NCI-H2227 treated with DMSO at 0.1 percent for 48 hours (cell line): ENCODE measurements at regions not wholly inside any gene's neighbourhood (a gene's known extent, or its start where the extent isn't known, plus 50 kb on each side); places are given as distances from the start of the nearest gene placed in this dataset.
A peak's percentile ranks its signal among the peaks of the same experiment; 100 is the strongest.

Experiments used
- DNase-seq: peaks from one replicate; lab custom pipeline; 2025; lab: John Stamatoyannopoulos, UW

DNA sequence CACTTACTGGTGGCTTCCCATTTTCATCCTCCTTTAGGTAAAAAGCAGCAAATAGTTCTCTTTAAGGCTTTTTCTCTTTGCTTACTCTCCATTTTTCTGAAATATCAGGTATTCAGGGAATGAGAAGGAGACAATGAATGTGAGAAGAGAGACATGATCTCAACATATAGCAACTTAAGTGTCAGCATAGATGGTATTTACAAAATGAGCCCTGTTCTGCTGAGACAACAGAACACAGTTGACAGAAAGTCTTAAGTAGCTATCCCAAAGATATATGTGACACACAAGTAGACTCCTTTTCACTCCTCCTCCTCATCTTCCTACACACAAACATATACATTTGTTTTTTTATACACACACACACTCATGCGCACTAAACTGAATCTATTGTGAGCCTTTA, 649.3 kb upstream of the WWC1 start:
- no peak for DNase-seq

- DNase-seq: no peak
These were observed 648.5 kb upstream of the WWC1 start for GRCh38 chr5:167642779-167643517.

- DNase-seq: no peak
These were observed 647.7 kb upstream of the WWC1 start for GRCh38 chr5:167643631-167644280.

DNA sequence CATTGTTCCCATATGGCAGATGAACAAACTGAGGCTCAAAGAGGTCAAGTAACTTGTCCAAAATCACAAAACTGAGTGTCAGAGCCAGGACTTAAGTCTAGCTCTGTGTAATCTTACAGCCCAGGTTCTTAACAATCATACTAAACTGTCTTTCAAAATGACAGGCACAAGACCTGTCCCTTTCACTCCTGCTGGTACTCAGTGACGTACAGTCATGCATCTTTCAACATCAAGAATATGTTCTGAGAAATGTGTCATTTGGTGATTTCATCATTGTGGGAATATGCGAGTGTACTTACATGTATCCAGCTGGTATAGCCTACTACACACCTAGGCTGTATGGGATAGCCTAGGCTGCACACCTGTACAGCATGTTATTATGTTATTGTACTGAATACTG, 646.8 kb upstream of the WWC1 start:
- no peak for DNase-seq

DNA sequence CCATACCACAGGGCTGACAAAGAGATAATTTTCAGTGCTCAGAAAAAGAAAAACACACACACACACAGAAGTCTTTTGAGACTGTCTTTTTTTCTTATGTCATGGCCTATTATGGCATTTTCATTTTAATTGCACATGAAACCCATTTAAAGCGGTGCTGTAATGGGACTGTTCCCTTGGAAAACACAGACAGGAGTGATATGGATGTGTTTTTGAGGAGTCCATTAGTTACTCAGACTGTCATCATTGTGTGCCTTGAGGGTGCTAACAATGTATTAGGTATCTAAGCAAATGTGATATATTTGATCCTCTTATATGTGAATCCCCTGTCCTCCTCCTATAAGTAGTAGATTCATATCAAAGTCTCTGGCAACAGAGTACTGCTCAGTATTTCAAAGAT, 642.0 kb upstream of the WWC1 start:
- DNase-seq: no peak

- DNase-seq: no peak
These were observed 638.8 kb upstream of the WWC1 start for GRCh38 chr5:167652690-167653089.

GRCh38 chr5:167653645-167654106, 637.8 kb upstream of the WWC1 start:
- no peak for DNase-seq

GRCh38 chr5:167657016-167657415, 634.4 kb upstream of the WWC1 start:
- no peak for DNase-seq

- DNase-seq: no peak
These were observed 632.6 kb upstream of the WWC1 start for GRCh38 chr5:167658889-167659288.

GRCh38 chr5:167661605-167662004, 629.8 kb upstream of the WWC1 start:
- no peak for DNase-seq

DNA sequence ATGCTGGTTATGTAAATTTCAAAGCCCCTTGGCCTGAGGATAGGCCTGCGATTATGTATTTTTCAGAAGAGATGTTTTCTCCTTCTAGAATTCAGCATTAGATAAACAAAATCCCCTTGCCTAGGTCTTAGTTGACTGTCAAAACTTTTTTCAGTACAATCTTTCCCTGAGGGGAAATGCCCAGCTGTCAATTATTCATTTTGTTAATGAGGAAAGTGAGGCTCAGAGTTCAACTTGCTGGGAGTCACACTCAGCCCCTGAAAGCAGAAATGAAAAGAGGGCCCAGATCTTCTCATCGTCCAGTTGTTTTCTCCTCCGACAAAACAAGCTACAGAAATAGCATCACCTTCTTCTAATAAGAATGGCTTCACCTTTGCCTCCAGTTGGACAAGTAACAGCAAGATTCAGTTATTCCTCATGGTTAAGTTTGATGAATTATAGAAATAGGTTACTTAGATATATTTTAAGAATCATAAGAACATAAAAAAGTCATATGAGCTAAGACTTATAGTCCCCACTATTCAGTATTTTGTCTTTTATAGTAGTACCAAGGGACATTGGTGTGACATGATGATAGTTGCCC, 627.1 kb upstream of the WWC1 start:
- DNase-seq: no peak

- no peak for DNase-seq
These were observed 625.5 kb upstream of the WWC1 start for GRCh38 chr5:167665841-167666375.

GRCh38 chr5:167671176-167671575, 620.3 kb upstream of the WWC1 start:
- DNase-seq: no peak

- DNase-seq: no peak
These were observed 617.5 kb upstream of the WWC1 start for GRCh38 chr5:167673942-167674341.

DNA sequence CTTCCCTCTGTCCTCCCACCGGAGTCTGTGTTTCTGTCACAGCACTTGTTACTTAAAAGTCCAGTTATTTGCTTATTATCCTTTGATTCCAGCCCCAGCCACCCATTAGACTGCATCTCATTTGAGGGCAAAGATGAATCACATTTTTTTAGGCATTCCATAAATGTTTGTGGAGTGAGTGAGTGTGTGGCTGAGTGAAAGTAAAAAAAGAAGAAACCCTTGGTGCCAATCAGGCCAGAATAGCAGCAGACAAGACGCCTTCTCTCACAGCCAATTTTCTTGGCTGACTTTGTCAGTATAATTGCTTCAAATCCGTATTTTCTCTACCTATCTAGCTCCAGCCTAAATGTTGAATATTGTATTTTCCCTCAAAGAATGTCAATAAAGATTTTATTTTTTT, 613.0 kb upstream of the WWC1 start:
- no peak for DNase-seq

DNA sequence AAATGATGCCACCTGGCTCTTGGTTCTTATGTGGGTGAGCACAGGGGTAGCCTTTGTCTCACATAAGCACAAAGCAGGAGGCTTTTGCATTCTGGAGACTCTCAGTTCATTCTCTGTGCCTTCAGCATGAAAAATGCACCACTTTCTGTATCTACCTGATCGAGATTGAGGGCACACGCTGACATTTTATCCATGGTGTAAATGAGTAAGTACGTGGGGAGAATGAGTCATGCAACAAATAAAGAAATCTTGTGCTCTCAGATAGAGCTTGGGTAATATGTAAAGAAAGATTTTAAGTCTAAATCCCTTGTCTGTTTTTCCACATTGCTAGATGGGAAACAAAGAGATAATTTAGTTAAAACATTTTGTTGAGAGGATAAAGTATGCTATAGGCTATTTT, 607.2 kb upstream of the WWC1 start:
- DNase-seq: no peak

GRCh38 chr5:167688341-167689130, 602.9 kb upstream of the WWC1 start:
- DNase-seq: no peak

GRCh38 chr5:167694325-167695147, 596.9 kb upstream of the WWC1 start:
- no peak for DNase-seq

DNA sequence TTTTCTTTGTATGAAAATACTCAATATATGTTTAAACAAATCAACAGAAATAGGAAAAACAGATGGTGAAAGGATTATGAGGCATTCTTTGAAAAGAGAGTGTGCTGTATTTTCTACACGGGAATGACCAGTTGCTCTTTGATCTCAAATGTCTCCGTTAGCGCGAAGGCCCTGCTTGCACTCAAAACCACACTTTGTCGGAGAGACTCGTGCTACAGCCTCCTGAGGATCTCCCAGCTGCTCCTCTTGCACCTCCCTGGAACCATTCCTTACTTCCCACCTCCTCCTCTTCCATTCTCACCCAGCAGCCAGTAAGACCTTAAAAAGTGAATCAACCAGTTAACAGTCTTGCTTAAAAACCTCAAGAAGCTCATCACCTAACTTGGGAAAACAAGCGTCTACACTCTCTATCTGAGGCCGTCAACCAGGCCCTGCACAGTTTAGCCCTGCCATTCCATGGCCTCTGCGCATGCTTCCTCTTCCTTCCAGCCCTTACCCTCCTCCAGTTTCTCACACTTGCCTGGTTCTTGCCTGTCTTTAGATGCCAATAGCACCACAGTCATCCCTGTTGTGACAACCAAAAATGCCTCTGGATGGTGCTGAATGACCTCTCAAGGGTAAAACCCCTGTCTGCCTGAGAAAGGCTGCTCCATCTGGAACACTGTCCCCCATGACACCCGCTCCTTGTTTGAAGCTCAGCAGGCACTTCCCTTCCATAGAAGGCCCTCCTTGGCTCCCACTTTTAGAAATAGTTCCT, 594.7 kb upstream of the WWC1 start:
- no peak for DNase-seq

DNA sequence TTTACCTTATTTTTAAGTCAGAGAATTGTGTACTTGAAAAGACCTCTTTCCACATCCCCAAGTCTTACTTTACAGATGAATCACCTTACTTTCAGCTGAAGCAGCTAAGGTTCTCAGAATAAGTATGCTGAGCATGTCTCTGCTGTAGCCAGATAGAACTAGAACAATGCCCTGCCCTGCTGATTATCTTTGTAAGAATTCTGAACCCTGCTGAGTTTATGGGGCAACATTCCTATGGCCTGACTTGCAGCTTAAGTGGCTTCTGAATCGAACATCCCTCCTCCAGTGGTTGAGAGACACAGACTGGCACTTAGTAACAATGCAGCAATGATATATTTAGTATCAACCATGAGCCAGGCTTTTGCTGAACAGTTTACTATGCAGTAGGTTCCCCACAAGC, 592.0 kb upstream of the WWC1 start:
- DNase-seq: peak; percentile 66

GRCh38 chr5:167701051-167701450, 590.4 kb upstream of the WWC1 start:
- DNase-seq: no peak
